Progenitor cell of endocrine pancreas (in vitro differentiated cells): ENCODE measurements at regions not wholly inside any gene's neighbourhood (a gene's known extent, or its start where the extent isn't known, plus 50 kb on each side); places are given as distances from the start of the nearest gene placed in this dataset.

Experiments
- DNase-seq: peaks from one replicate; pipeline ENCODE4 v3.0.0; 2021; ENCODE audit warnings: low spot score; ENCODE audit not compliant: unreplicated experiment
- H3K27ac Mint-ChIP-seq: 2 replicates; pipeline ENCODE4 v1.8.0; 2021; ENCODE audit warnings: mild to moderate bottlenecking, moderate library complexity, mixed read lengths
- H3K27me3 Mint-ChIP-seq: 2 replicates; pipeline ENCODE4 v1.8.0; 2021; ENCODE audit warnings: mixed read lengths
- H3K36me3 Mint-ChIP-seq: 2 replicates; pipeline ENCODE4 v1.8.0; 2022; ENCODE audit warnings: mixed read lengths; ENCODE audit not compliant: insufficient read depth
- H3K4me1 Mint-ChIP-seq: 2 replicates; pipeline ENCODE4 v1.8.0; 2021; ENCODE audit warnings: low read depth, mixed read lengths
- H3K4me3 Mint-ChIP-seq: 2 replicates; pipeline ENCODE4 v1.8.0; 2021; ENCODE audit warnings: low read depth, mild to moderate bottlenecking, moderate library complexity, mixed read lengths
- H3K9me3 Mint-ChIP-seq: 2 replicates; pipeline ENCODE4 v1.8.0; 2021; ENCODE audit warnings: low read depth, mixed read lengths
- TF ChIP-seq, protein P1 (sequence below): fragments of 200-600 bp; sonication (generic); IDR thresholded peaks from one replicate; pipeline ENCODE4 v1.5.0; 2021; ENCODE audit warnings: antibody characterized with exemption, mild to moderate bottlenecking; ENCODE audit not compliant: unreplicated experiment

DNA sequence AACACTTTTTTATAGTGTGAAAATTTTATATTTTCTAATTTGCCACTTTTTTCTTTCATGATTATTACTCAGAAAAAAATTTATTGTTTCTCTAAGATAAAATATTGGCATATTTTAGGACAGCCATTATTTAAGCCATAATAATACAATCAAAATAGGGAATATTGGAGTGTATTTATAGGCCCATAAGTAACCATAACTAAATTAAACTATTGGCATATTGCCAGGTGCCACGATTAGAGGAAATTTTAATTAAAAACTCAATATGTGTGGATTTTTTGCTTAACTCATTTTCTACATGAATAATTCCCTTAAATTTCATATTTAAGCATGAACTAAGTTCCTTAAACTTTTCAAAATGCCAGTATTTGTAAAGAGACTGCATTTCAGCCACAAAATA lies 587.8 kb downstream of the IPMK start:
- Mint-ChIP-seq H3K27me3 (no peaks in the 10 kb centered on the region), H3K4me1 (no peaks in the 10 kb centered on the region), H3K9me3 (no peaks in the 10 kb centered on the region), H3K4me3 (no peak overlapping the region), H3K27ac (no peak overlapping the region), H3K36me3 (no peaks in the 10 kb centered on the region)
- DNase-seq: no peak
- TF ChIP-seq, protein P1, sequence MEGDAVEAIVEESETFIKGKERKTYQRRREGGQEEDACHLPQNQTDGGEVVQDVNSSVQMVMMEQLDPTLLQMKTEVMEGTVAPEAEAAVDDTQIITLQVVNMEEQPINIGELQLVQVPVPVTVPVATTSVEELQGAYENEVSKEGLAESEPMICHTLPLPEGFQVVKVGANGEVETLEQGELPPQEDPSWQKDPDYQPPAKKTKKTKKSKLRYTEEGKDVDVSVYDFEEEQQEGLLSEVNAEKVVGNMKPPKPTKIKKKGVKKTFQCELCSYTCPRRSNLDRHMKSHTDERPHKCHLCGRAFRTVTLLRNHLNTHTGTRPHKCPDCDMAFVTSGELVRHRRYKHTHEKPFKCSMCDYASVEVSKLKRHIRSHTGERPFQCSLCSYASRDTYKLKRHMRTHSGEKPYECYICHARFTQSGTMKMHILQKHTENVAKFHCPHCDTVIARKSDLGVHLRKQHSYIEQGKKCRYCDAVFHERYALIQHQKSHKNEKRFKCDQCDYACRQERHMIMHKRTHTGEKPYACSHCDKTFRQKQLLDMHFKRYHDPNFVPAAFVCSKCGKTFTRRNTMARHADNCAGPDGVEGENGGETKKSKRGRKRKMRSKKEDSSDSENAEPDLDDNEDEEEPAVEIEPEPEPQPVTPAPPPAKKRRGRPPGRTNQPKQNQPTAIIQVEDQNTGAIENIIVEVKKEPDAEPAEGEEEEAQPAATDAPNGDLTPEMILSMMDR: no peak

DNA sequence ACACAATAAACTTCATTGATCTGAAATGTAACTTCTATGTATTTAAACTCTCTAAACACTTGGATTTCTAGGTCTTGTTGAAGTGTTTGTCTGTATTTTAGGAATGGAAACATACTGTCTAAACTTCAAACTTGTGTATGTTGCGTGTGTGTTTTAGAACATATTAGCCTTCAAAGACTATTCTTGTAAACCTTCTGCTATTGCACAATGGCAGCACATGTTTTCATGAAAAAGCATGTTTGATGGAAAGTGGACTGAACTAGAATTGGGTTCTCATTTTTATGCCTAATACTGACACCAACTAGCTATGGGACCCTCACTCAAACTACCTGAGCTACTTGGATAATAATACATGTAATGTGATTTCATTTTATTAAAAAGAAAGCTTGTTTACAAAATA lies 592.6 kb downstream of the IPMK start:
- Mint-ChIP-seq H3K9me3 (no peaks in the 10 kb centered on the region), H3K4me3 (no peak overlapping the region), H3K36me3 (no peaks in the 10 kb centered on the region), H3K4me1 (no peaks in the 10 kb centered on the region), H3K27ac (no peak overlapping the region), H3K27me3 (no peaks in the 10 kb centered on the region)
- DNase-seq: no peak
- TF ChIP-seq, protein P1: no peak

GRCh38 chr10:57673446-57673960 lies 594.2 kb downstream of the IPMK start:
- H3K4me3 Mint-ChIP-seq: no peak overlapping the region
- H3K36me3 Mint-ChIP-seq: no peaks in the 10 kb centered on the region
- no peak overlapping the region for H3K27ac Mint-ChIP-seq
- no peaks in the 10 kb centered on the region for H3K27me3 Mint-ChIP-seq
- DNase-seq: no peak
- no peaks in the 10 kb centered on the region for H3K9me3 Mint-ChIP-seq
- no peaks in the 10 kb centered on the region for H3K4me1 Mint-ChIP-seq
- TF ChIP-seq, protein P1: no peak

- Mint-ChIP-seq H3K9me3 (no peaks in the 10 kb centered on the region), H3K27me3 (no peaks in the 10 kb centered on the region), H3K36me3 (no peaks in the 10 kb centered on the region), H3K27ac (no peak overlapping the region), H3K4me1 (no peaks in the 10 kb centered on the region), H3K4me3 (no peak overlapping the region)
- no peak for DNase-seq
- TF ChIP-seq, protein P1: no peak
Observed at GRCh38 chr10:57664815-57665214, 602.9 kb downstream of the IPMK start.

- Mint-ChIP-seq H3K27me3 (no peaks in the 10 kb centered on the region), H3K9me3 (no peaks in the 10 kb centered on the region), H3K27ac (no peak overlapping the region), H3K36me3 (no peaks in the 10 kb centered on the region), H3K4me3 (no peak overlapping the region), H3K4me1 (no peaks in the 10 kb centered on the region)
- no peak for DNase-seq
- TF ChIP-seq, protein P1: no peak
Observed at GRCh38 chr10:57663401-57663800, 604.3 kb downstream of the IPMK start.
